HTR-8/SVneo (cell line): ENCODE measurements at regions not wholly inside any gene's neighbourhood (a gene's known extent, or its start where the extent isn't known, plus 50 kb on each side); places are given as distances from the start of the nearest gene placed in this dataset.

ENCODE experiments used
- DNase-seq: peaks from one replicate; pipeline ENCODE4 v3.0.0; 2011; ENCODE audit warnings: low spot score, mixed read lengths; ENCODE audit not compliant: insufficient read length
- FAIRE-seq: peaks from 2 replicates; lab custom pipeline; 2011; peaks lifted over from hg19 to GRCh38; lab: Jason Lieb, UNC

DNA sequence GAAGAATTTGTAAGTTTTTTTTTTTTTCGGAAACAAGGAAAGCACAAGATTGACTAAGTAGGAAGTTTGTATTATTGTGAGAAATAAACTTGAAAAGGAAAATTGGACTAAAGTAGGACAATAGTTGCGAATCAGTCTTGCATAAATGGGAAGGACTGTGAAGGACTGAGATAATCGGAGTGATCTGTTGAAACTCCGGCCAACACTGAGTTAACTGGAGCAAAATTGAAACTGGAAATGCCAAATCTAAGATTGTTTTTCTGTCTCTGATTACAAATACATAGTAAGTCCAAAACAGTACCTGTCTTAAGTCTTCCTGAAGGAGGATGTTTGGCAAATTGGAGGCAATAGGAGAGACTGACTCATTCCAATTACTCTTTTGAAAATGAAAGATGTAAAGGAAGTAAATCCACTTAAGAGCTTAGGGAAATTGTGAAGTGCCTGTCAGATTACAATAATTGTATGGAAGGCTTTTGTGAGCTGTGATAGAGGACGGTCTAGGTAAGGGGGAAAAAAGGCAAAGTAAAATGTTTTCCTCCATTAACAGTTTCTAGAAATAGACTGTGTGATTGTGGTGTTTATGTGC, 204.9 kb upstream of the CYRIA start:
- no peak for DNase-seq
- no peak for FAIRE-seq

DNA sequence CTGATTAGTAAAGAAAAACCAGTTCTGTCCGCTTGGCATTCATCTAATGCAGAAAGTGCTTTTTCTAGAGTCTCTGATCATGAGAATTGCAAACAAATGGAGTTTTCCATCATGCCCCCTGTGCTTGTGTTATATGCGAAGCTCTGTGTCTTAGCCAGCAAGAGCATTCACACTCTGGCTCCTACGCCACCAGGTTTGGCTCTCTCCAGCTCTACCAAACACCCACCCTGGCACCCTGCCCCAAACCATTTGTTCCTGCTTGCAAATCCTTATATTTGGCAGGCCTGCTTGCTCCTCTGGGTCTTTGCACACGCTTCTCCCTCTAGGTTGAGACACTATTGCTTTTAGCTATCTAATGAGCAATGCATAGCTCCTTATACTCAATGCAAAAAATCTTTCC, 204.1 kb upstream of the CYRIA start:
- no peak for DNase-seq

DNA sequence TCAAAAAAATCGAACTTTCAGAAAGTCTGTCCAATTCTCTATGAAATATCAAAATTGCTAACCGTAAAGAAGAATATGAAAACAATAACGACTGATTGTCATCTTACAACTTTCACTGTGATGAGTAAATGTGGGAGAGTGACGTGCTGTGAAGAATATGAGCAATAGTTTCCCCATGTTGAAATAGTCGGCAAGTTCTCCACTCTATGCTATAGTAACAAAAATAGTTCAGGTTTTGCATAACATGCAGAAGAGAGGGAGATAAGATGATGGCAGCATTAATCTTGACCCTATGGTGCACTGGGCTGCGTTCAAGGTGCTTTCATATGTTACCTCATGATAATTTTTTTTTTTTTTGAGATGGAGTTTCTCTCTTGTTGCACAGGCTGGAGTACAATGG, 196.8 kb upstream of the CYRIA start:
- no peak for FAIRE-seq
- DNase-seq, result no peak

More for the DNA sequence above, 204.1 kb upstream of the CYRIA start:
- no peak for FAIRE-seq

DNA sequence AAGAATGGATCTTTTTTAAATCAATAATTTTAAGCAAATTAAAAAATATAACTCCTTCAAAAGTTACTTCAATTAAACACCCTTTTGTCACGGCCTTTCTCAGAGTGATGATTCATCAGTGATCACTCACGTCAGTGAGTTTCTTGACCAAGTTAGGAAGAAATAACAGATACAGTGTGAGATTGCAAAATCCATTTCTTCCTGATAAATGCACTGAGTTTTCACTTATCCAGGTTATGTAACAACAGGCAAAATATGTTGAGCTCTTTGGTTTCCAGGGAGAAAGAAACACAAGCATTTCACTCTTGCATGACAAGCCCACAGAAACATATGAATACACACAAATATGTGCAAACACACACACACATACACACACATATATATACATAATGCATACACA, 195.9 kb upstream of the CYRIA start:
- FAIRE-seq (no peak), DNase-seq (no peak)

DNA sequence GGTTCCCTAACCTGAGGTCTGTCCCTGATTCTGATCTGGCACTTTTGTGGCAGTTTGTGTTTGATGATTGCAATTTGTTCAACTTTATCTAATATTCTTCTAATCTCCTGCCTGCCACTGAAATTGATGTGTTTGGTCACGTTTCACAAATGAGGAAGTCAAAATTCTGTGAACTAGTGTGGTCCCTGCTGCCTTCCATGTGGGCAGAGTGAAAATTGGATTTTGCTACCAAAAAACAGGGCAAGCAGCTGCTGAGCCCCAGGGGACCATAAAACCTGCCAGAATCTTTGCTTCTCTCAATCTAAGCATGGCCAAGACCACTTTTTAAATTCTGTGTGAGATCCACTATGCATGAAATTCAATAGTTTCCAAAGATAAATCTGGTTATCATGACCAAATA, 195.5 kb upstream of the CYRIA start:
- FAIRE-seq (no peak), DNase-seq (no peak)

DNA sequence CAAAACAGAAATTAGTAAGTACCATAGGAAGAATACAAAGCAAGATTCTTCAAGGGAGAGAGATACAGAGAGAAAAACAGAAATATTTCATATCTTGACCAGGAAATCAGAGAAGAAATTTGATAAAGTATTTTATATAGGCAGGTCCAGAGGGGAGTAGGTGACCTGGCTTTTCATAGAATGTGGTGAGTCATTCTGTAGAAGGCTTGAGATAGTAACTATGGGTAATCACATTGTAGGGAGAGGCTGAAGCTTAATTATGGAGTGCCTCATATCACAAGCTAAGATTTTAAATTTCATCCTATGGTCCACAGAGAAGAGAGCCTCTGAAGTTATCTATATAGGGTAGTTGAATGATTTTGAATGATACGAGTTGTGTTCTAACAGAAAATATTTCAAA, 195.0 kb upstream of the CYRIA start:
- FAIRE-seq (no peak), DNase-seq (no peak)

DNA sequence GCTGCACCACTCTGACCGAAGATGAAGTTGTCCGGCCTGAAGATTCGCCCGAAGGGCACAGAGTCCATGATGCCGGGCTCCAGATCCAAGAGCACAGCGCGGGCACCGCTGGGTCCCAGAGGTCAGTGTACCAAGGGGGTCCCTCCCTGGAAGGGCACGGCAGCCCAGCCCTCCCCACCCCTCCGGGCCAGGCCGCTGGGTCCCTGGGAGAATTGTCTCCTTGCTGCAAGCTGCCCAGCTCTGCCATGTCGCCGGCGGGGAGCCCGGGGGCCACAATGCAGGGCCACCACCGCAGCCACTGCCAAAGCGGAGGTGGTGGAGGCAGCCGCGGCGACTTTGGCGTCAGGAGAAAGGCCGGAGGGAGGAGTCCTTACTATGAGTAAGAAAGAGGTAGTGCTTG, 189.5 kb upstream of the CYRIA start:
- FAIRE-seq (no peak), DNase-seq (no peak)

DNA sequence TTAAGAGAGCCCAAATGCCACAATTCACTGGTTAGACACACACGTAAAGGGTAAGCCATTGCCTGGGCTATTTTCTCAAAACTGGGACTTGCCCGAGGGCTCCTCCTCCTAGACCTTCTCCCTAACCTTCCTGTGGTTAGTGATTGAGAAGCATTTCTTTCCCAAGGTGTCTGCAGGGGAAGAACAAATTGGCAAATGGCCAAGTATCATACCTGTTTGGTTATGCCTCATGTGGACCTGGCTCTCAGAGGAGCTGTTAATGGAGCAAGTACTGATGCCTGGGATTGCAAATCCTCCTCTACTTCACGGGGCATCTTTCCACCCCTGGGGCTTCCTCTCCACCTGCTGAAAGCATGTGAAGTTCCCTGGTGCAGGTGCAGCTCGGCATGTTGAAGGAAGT, 187.5 kb upstream of the CYRIA start:
- no peak for FAIRE-seq
- no peak for DNase-seq

DNA sequence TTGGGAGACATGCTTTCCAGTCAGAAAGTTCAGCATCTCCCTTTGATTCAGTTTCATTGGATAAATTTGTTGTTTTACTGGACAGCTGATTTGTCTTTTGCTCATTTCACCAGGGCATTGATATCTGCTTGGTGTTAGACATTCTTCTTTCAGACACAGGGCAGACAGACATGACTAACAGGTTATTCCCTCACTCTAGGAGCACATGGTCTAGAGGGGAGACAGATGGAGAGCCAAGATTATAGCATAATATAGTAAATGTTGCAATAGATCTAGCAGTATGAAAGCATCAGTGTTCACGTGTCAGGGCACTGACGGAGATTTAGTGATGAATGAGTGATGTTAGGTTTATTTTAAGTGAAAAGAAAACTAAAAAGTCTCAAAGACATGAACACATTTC, 187.0 kb upstream of the CYRIA start:
- no peak for FAIRE-seq
- DNase-seq, result no peak

DNA sequence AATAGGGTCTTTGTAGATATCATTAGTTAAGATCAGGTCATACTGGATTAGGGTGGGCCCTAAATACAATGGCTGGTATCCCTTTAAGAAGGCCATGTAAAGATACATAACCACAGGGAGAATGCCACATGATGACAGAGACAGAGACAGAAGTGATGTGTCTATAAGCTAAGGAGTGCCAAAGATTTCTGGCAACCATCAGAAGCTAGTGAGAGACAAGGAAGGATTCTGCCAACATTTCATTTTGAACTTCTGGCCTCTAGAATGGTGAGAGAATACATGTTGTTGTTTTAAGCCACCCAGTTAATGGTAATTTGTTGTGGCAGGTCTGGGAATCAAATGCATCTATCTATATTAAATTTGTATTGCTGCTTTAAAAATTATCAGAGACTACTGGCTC, 185.5 kb upstream of the CYRIA start:
- FAIRE-seq (no peak), DNase-seq (no peak)

DNA sequence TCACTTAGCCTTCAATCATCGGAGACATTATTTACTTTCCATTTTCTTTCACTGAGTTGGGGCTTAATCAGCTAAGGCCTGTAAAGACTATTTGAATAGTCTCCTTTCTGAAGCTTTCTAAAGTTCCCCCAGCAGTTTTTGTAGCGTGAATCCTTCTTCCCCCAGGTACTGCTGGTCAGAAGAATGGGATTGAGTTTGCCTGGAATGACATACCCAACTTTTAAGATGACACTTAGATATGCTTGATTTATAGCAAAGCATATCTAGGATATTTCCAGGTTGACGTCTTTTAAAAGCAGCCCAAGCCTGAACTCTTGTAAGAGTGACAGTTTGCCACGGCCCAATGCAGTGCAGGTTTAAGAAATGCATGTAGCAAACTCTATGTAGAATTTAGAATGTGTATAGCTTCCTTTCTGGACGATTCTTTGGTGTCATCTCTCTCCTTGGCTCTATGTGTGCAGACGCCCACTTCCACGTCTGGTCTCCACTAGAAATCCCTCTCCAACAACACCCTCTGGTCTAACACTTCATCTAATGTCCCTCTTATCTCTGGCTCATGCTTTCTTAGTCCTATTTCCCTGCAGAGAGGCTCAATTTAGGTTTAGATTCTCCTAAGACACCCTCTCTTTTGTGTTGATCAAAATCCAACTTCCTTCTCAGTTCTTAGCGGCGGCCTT, 175.0 kb upstream of the CYRIA start:
- DNase-seq (no peak), FAIRE-seq (no peak)

DNA sequence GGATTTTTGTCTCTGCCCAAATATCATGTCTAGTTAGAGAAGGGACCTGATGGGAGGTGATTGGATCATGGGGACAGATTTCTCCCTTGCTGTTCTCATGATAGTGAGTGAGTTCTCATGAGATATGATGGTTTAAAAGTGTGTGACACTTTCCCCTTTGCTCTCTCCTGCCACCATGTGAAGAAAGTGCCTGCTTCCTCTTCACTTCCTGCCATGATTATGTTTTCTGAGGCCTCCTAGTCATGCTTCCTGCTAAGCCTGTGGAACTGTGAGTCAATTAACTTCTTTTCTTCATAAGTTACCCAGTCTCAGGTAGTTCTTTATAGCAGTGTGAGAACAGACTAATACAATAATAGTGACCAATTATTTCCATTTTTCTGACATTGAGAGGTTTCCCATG, 167.3 kb upstream of the CYRIA start:
- FAIRE-seq (no peak), DNase-seq (no peak)

DNA sequence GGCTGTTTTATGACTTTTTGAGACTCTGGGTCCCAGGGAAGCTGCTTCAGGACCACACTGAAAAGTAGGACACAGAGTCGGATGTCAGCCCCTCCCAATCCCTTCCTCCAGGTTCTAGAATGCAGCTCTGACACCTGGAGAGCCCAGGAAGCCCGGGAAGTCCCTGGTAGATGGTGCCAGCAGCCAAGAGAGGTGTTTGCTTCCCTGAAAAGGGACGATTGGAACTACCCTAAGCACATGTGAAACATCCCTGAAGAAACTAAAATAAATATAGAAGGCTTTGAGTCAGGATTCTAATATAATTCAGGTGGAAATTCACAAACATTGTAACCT, 163.2 kb upstream of the CYRIA start:
- no peak for FAIRE-seq
- no peak for DNase-seq

DNA sequence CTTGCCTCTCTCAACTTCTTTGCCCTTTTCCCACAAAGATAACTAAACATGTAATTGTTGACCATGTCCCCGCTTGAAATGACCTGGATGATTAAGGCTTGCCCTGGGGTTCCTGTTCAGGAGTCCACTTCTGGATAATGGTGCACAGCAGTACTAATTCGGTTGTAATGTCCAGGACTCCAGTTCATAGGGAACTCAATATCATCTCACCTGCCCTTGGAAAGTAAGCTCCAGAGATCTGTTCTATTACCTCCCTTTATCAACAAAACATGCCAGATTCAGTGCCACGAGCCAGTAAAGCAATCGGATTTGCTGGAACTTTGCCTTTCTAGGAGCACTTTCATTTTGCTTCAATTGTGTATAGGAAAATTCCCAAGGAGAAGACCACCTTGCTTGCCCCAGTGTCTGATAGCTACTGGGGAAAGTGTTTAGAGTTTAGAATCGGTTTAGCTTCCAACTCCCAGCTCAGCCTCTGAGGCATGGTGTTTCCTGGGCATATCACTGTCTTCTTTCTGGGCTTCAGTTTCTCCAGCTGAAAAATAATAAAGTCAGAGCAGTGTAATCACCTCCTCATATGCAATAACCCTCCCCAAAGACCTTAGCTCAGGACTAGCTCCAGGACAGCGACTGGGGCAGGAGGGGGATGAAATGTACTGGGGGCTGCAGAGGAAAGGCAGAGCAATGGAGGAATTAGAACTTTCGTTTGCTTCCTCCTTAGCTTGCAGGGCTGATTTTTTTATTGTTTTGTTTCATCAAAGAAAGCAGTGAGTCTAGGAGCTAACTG, 162.6 kb upstream of the CYRIA start:
- no peak for FAIRE-seq
- DNase-seq, result no peak

DNA sequence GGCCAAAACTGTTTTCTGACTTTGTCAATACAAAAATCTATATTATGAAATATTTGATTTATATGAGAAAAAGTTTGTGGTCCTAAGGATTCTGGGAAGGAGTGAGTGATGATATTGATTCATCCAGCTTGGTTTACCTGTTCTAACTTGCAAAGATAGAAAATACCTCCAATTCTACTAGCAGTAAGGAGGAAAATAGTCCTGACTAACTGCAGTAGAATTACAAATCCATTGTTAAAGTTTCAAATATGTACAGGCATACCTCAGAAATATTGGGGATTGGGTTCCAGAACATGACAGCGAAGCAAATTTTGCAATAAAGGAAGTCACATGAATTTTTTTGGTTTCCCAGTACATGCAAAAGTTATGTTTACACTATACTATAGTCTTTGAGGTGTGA, 158.8 kb upstream of the CYRIA start:
- FAIRE-seq, result no peak
- DNase-seq, result no peak

DNA sequence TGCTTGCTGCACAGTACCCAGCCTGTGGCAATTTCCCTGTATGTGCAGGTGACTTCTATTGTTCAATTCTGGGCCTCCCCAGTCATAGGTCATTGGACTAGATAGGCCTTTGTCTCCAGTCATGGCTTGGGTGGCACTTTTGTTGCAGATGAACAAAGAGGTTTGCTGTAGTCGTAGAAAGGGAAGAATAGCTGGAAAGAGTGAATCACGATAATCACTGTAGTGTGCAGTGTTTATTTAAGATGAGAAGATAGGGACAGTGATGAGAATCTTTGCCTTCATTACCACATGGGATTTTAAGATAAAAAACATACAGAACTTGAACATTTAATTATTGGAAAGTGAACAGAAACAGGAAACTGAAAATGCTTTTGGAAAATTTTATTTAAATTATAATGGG, 156.1 kb upstream of the CYRIA start:
- FAIRE-seq, result no peak
- DNase-seq, result no peak

DNA sequence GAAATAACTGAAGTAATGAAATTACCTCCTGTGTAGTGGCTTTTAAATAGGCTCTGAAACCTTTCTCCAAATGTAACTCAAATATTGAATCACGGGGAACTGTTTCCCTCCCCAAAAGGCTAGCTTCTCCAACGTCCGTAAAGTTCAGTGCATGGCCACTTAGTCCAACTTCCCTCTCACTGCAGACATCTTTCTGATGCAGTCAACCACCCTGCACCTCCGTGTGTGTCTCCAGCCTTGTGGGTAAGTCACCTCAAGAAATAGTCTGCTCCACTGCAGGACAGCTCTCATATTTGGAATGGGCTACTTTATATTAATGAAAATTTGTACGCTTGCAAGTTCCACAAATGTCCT, 152.5 kb upstream of the CYRIA start:
- no peak for FAIRE-seq
- DNase-seq, result no peak

DNA sequence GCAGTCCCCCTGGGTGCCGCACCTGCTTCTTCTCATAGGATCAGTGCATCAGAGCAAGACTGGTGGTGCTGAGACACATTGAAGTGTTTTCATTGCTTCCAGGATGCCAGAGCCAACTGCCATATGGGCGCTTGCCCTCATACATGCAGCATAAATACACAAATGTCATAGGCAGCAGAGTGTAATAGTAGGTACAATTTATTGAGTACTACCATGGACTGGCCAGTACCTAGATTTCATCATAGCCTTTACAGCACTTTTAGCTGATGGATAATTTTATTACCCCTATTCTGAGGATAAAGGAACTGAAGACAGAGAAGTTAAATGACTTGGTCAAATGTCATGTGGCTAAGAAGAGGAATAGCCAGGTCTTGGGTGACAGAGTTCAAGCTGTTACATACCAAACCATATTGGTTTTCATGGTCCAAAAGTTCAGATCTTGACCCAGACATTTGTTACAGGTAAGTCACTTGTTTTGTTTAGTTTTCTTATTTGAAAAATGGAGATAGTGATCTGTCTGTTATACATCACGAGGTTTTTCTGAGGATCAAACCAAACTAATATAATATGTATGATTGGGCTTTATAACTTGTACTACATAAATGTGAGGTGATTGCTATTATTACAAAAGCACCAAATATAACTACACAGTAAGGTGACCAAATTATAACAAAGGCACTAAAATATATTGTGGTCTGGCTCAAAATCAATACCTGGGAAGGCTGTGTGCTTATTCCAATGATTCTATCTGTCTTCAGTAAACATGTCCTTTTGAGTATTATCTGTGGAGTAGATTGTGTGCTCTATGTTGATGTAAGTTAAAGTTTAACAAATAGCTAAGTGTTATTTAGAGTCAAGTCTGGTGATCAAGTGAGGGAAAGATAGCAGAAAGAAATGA, 151.9 kb upstream of the CYRIA start:
- DNase-seq, result no peak
- no peak for FAIRE-seq

DNA sequence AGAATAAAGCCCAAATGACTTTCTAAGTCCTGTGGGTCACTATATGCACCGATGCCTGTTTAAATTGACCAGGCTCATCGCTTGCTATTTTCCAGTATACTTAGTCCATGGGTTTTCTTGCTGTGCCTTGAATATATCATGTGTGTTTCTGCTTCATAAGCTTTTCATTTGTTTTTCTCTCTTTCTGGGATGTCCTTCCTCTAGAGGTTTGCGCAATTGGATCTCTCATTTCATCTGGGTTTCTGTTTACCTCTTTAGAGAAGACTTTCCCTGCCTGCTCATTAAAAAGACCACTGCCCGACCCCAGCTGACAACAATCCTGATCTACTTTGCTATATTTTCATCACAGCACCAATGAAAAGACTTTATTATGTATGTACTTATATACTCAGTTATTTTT, 150.9 kb upstream of the CYRIA start:
- DNase-seq (no peak), FAIRE-seq (no peak)

DNA sequence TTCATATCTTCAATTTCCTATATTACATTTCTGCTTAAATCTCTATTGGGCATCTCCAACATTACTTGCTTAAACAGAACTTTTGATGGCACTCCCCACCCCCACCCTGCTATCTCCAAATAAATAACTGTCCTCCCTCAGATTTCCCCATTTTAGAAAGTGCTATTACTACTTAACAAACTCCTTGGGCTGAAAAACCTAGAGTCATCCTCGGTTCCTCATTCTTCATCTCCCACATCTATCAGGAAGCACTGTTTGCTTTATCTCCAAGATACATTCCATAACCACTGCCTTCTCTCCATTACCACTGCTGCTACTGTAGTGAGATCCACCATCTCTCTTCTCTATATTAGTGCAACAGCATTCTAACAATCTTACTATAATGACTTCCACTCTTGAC, 150.4 kb upstream of the CYRIA start:
- DNase-seq, result no peak
- no peak for FAIRE-seq

DNA sequence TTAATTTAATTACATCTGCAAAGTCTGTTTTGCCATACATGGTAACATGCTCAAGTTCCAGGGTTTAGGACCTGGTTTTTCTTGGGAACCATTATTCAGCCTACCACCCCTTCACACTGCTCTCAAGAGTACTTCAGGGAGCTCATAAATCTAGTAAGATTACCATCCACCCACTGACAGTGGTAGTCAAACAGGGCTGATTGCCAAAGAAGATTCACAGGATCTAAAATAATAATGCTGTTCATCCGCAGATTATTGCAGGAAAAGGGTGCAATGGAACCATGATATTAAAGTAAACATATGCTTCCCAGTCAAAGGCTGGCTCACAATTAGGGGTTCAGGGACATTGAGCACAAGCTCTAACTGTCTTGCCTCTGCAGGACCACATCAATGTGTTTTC, 148.0 kb upstream of the CYRIA start:
- FAIRE-seq, result no peak

More for the DNA sequence above, 148.0 kb upstream of the CYRIA start:
- DNase-seq, result no peak
